ENCODE measurements at regions not wholly inside any gene's neighbourhood (a gene's known extent, or its start where the extent isn't known, plus 50 kb on each side); places are given as distances from the start of the nearest gene placed in this dataset.

- DNase-seq (ENCODE audit: low spot score in 2 of 2): no peak
- Mint-ChIP-seq H3K27me3 (no peaks in the 10 kb centered on the region), H3K4me1 (no peaks in the 10 kb centered on the region), H3K36me3 (ENCODE audit: insufficient read depth) (no peaks in the 10 kb centered on the region), H3K9me3 (peaks cover 5% of the 10 kb centered on the region), H3K27ac (ENCODE audit: low read depth) (no peak overlapping the region), H3K4me3 (no peak overlapping the region)
- ATAC-seq (replicated peaks; ENCODE audit: extremely low read depth, poor library complexity, severe bottlenecking): no peak
Measured at GRCh38 chr4:35950442-35950841, 293.9 kb downstream of the ARAP2 start.

DNA sequence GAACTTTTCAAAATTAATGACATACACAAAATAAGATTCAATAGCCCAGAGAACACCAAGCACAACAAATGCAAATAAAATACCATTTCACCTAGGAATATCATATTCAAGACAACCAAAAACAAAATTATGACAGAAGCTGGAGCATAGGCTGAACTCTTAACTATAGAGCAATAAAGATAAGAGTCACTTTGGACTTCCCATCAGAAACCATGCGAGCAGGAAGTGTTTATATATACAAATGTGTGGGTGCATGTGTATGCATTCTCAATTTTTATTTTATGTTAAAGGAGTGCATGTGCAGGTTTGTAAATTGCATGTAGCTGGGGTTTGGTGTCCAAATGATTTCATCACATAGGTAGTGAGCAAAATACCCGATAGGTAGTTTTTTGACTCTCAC, 291.6 kb downstream of the ARAP2 start:
- no peak for ATAC-seq (replicated peaks; ENCODE audit: extremely low read depth, poor library complexity, severe bottlenecking)
- H3K4me1 Mint-ChIP-seq: no peaks in the 10 kb centered on the region
- no peak overlapping the region for H3K27ac Mint-ChIP-seq (ENCODE audit: low read depth)

DNA sequence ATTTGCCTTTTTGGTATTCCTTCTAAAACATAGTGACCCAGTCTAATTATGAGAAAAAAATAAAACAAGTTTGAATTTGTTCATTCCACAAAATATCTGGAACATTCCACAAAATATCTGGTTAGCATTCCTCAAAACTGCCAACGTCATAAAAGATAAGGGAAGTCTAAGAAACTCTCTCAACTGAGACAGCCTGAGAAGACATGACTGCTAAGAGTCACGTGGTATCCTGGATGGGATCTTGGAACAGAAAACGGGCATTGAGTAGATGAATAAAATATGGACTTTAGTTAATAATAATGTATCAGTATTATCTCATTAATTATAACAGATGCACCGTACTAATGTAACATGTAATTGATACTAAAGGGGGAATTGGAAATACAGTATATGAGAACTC, 280.9 kb downstream of the ARAP2 start:
- Mint-ChIP-seq H3K4me1 (peaks cover 5% of the 10 kb centered on the region), H3K27me3 (no peaks in the 10 kb centered on the region), H3K27ac (ENCODE audit: low read depth) (no peak overlapping the region), H3K9me3 (no peaks in the 10 kb centered on the region), H3K36me3 (ENCODE audit: insufficient read depth) (no peaks in the 10 kb centered on the region), H3K4me3 (no peak overlapping the region)
- ATAC-seq (replicated peaks; ENCODE audit: extremely low read depth, poor library complexity, severe bottlenecking) (no peak), DNase-seq (ENCODE audit: low spot score in 2 of 2) (no peak)

More for the DNA sequence above, 291.6 kb downstream of the ARAP2 start:
- Mint-ChIP-seq H3K9me3 (peaks cover 14% of the 10 kb centered on the region), H3K4me3 (no peak overlapping the region), H3K27me3 (peaks cover 9% of the 10 kb centered on the region), H3K36me3 (ENCODE audit: insufficient read depth) (no peaks in the 10 kb centered on the region)
- DNase-seq (ENCODE audit: low spot score in 2 of 2): no peak

DNA sequence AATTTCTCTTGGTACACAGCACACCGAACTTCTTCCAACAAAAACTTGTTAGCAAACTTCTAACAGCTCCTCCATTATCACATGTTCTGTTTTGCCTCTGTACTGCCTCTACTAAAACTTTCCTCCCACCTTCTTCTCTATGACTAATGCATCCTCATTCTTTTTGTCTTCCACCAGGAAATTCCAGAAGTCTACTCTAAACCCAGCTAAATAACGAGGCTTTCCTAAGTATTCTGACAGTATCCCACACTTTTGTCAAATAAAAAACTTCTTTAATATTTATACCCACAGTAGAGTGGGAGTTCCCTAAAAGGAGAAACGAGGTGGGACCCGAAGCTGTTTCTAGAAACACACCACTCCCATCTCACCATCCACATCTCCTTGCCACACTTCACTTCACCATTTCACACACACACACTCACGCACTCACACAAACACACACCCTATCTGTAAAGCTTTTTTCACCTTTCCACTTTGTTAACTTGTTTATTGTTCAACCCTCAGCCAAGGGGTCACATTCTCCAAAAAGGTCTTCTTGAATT, 280.3 kb downstream of the ARAP2 start:
- ATAC-seq (replicated peaks; ENCODE audit: extremely low read depth, poor library complexity, severe bottlenecking) (no peak), DNase-seq (ENCODE audit: low spot score in 2 of 2) (no peak)
- Mint-ChIP-seq H3K27me3 (no peaks in the 10 kb centered on the region), H3K36me3 (ENCODE audit: insufficient read depth) (no peaks in the 10 kb centered on the region), H3K4me1 (peaks cover 5% of the 10 kb centered on the region), H3K4me3 (no peak overlapping the region), H3K9me3 (no peaks in the 10 kb centered on the region), H3K27ac (ENCODE audit: low read depth) (no peak overlapping the region)

- no peak overlapping the region for H3K4me3 Mint-ChIP-seq
Measured at GRCh38 chr4:35965300-35965699, 279.0 kb downstream of the ARAP2 start.

DNA sequence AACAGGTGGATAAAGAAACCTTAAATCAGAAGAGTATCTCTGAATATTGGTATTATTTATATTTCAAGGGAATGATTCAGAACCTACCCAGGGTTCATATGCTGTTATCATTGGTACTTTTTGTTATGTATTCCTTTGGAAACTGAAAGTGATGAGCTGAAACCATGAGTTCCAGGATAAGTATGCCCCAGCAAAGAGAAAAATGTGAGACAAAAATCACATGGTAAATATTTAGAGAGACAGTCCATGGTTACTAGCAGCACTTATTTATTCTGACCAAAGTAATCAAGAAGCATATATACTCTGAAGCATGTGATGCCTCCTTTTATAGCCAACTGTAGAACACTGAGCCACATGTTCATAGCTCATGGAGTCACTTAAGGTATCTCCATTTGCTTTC, 277.7 kb downstream of the ARAP2 start:
- no peak for ATAC-seq (replicated peaks; ENCODE audit: extremely low read depth, poor library complexity, severe bottlenecking)
- H3K27ac Mint-ChIP-seq (ENCODE audit: low read depth): no peak overlapping the region

More at GRCh38 chr4:35965300-35965699, 279.0 kb downstream of the ARAP2 start:
- DNase-seq (ENCODE audit: low spot score in 2 of 2) (no peak), ATAC-seq (replicated peaks; ENCODE audit: extremely low read depth, poor library complexity, severe bottlenecking) (no peak)
- H3K27me3 Mint-ChIP-seq: no peaks in the 10 kb centered on the region
- peaks cover 5% of the 10 kb centered on the region for H3K4me1 Mint-ChIP-seq
- H3K27ac Mint-ChIP-seq (ENCODE audit: low read depth): no peak overlapping the region
- no peaks in the 10 kb centered on the region for H3K36me3 Mint-ChIP-seq (ENCODE audit: insufficient read depth)
- no peaks in the 10 kb centered on the region for H3K9me3 Mint-ChIP-seq

GRCh38 chr4:35970366-35970960, 273.9 kb downstream of the ARAP2 start:
- Mint-ChIP-seq H3K27me3 (no peaks in the 10 kb centered on the region), H3K4me1 (no peaks in the 10 kb centered on the region), H3K4me3 (no peak overlapping the region), H3K9me3 (no peaks in the 10 kb centered on the region), H3K36me3 (ENCODE audit: insufficient read depth) (no peaks in the 10 kb centered on the region), H3K27ac (ENCODE audit: low read depth) (no peak overlapping the region)
- ATAC-seq (replicated peaks; ENCODE audit: extremely low read depth, poor library complexity, severe bottlenecking) (no peak), DNase-seq (ENCODE audit: low spot score in 2 of 2) (no peak)

More for the DNA sequence above, 277.7 kb downstream of the ARAP2 start:
- Mint-ChIP-seq H3K27me3 (no peaks in the 10 kb centered on the region), H3K36me3 (ENCODE audit: insufficient read depth) (no peaks in the 10 kb centered on the region), H3K4me3 (no peak overlapping the region), H3K4me1 (peaks cover 5% of the 10 kb centered on the region), H3K9me3 (no peaks in the 10 kb centered on the region)
- DNase-seq (ENCODE audit: low spot score in 2 of 2): no peak

DNA sequence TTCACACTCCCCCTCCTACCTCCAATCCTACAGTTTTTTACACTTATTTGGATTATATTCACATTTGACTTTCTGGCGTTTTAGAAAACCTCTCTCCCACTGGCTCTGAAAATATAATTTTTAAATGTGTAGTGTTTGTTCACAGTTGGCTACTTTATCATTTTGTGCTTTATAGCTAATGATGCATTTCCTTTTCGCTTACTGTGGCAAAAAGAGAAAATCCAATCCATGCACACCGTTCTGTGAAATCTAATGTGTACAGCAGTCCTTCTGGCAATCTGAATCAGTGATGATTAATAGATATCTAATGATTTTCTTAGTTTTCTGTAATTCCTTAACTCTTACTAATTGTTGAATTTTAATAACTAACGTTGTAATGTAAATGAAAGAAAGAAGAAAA, 271.5 kb downstream of the ARAP2 start:
- ATAC-seq (replicated peaks; ENCODE audit: extremely low read depth, poor library complexity, severe bottlenecking) (no peak), DNase-seq (ENCODE audit: low spot score in 2 of 2) (no peak)
- Mint-ChIP-seq H3K36me3 (ENCODE audit: insufficient read depth) (no peaks in the 10 kb centered on the region), H3K9me3 (no peaks in the 10 kb centered on the region), H3K27me3 (no peaks in the 10 kb centered on the region), H3K4me3 (no peak overlapping the region), H3K27ac (ENCODE audit: low read depth) (no peak overlapping the region), H3K4me1 (no peaks in the 10 kb centered on the region)

- H3K27me3 Mint-ChIP-seq: no peaks in the 10 kb centered on the region
- H3K4me3 Mint-ChIP-seq: no peak overlapping the region
- no peaks in the 10 kb centered on the region for H3K36me3 Mint-ChIP-seq (ENCODE audit: insufficient read depth)
- DNase-seq (ENCODE audit: low spot score in 2 of 2) (no peak), ATAC-seq (replicated peaks; ENCODE audit: extremely low read depth, poor library complexity, severe bottlenecking) (no peak)
- no peaks in the 10 kb centered on the region for H3K9me3 Mint-ChIP-seq
- no peak overlapping the region for H3K27ac Mint-ChIP-seq (ENCODE audit: low read depth)
- H3K4me1 Mint-ChIP-seq: no peaks in the 10 kb centered on the region
Measured at GRCh38 chr4:35975617-35976355, 268.5 kb downstream of the ARAP2 start.

DNA sequence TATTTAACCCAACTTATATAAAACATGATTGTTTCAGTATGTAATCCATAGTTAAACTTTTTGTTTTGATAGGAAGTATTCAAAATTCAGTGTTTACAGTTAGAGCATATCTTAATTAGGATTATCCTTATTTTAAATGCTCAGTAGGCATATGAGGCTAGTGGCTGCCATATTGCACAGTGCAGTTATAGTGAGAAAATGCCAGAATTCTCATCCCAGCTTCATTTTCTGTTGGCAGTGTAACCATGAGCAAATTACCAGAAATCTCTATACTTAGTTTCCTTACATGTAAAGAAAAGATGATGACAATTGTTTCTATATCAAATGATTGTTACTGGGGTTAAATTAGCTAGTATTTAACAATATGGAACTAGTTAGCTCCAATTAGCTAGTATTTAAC, 265.8 kb downstream of the ARAP2 start:
- Mint-ChIP-seq H3K4me3 (no peak overlapping the region), H3K27ac (ENCODE audit: low read depth) (no peak overlapping the region), H3K36me3 (ENCODE audit: insufficient read depth) (peaks cover 2% of the 10 kb centered on the region), H3K4me1 (no peaks in the 10 kb centered on the region), H3K9me3 (no peaks in the 10 kb centered on the region), H3K27me3 (no peaks in the 10 kb centered on the region)
- ATAC-seq (replicated peaks; ENCODE audit: extremely low read depth, poor library complexity, severe bottlenecking): no peak
- DNase-seq (ENCODE audit: low spot score in 2 of 2): no peak

GRCh38 chr4:35982318-35982717, 262.0 kb downstream of the ARAP2 start:
- H3K27ac Mint-ChIP-seq (ENCODE audit: low read depth): no peak overlapping the region
- H3K9me3 Mint-ChIP-seq: peaks cover 6% of the 10 kb centered on the region
- no peaks in the 10 kb centered on the region for H3K27me3 Mint-ChIP-seq
- H3K4me1 Mint-ChIP-seq: peaks cover 6% of the 10 kb centered on the region
- no peak for ATAC-seq (replicated peaks; ENCODE audit: extremely low read depth, poor library complexity, severe bottlenecking)
- DNase-seq (ENCODE audit: low spot score in 2 of 2): no peak
- H3K4me3 Mint-ChIP-seq: no peak overlapping the region
- H3K36me3 Mint-ChIP-seq (ENCODE audit: insufficient read depth): peaks cover 2% of the 10 kb centered on the region

- no peak overlapping the region for H3K4me3 Mint-ChIP-seq
- no peaks in the 10 kb centered on the region for H3K27me3 Mint-ChIP-seq
- H3K36me3 Mint-ChIP-seq (ENCODE audit: insufficient read depth): peaks cover 3% of the 10 kb centered on the region
- H3K27ac Mint-ChIP-seq (ENCODE audit: low read depth): no peak overlapping the region
- peaks cover 6% of the 10 kb centered on the region for H3K4me1 Mint-ChIP-seq
- DNase-seq (ENCODE audit: low spot score in 2 of 2) (no peak), ATAC-seq (replicated peaks; ENCODE audit: extremely low read depth, poor library complexity, severe bottlenecking) (no peak)
- peaks cover 6% of the 10 kb centered on the region for H3K9me3 Mint-ChIP-seq
Measured at GRCh38 chr4:35986537-35986936, 257.8 kb downstream of the ARAP2 start.

GRCh38 chr4:35993606-35994005, 250.7 kb downstream of the ARAP2 start:
- H3K27ac Mint-ChIP-seq (ENCODE audit: low read depth): no peak overlapping the region
- H3K4me1 Mint-ChIP-seq: no peaks in the 10 kb centered on the region
- no peaks in the 10 kb centered on the region for H3K9me3 Mint-ChIP-seq
- no peak overlapping the region for H3K4me3 Mint-ChIP-seq
- ATAC-seq (replicated peaks; ENCODE audit: extremely low read depth, poor library complexity, severe bottlenecking): no peak
- H3K27me3 Mint-ChIP-seq: no peaks in the 10 kb centered on the region
- H3K36me3 Mint-ChIP-seq (ENCODE audit: insufficient read depth): peaks cover 1% of the 10 kb centered on the region
- DNase-seq (ENCODE audit: low spot score in 2 of 2): no peak
